Fibroblast of skin of left quadriceps (primary cell): ENCODE measurements at regions not wholly inside any gene's neighbourhood (a gene's known extent, or its start where the extent isn't known, plus 50 kb on each side); places are given as distances from the start of the nearest gene placed in this dataset.

Experiments
- DNase-seq, 2 experiments: peaks; one replicate each; pipeline ENCODE4 v3.0.0-alpha.2; 2013; ENCODE audit warnings: low read depth in 2 of 2

- no peak for DNase-seq
Observed at GRCh38 chr15:72833561-72833960, 50.0 kb upstream of the ADPGK start.
